Aorta (tissue), 5 donors: ENCODE measurements at regions not wholly inside any gene's neighbourhood (a gene's known extent, or its start where the extent isn't known, plus 50 kb on each side); places are given as distances from the start of the nearest gene placed in this dataset.

Experiments used
- ATAC-seq: fragments of 200-7000 bp; cut with Tn5 transposase; one replicate; pipeline ENCODE4 v1.9.1; 2022; ENCODE audit warnings: moderate library complexity; ENCODE audit not compliant: low FRiP score
- DNase-seq, 2 donors: peaks; one replicate each; pipeline ENCODE4 v3.0.0-alpha.2; 2020
- H3K27ac ChIP-seq, 2 donors: one replicate each; pipeline ENCODE4 v1.5.1; 2013; ENCODE audit warnings: low read length in 2 of 2, mild to moderate bottlenecking in 2 of 2, moderate library complexity in 2 of 2, control low read depth in 1 of 2, inconsistent platforms in 1 of 2, low read depth in 1 of 2
- H3K27me3 ChIP-seq, 2 donors: one replicate each; pipeline ENCODE4 v1.6.1; 2013; ENCODE audit warnings: control low read depth in 1 of 2, low read length in 1 of 2, mild to moderate bottlenecking in 1 of 2, moderate library complexity in 1 of 2; ENCODE audit not compliant: insufficient read depth in 2 of 2, control insufficient read depth in 1 of 2
- H3K36me3 ChIP-seq, 2 donors: one replicate each; pipeline ENCODE4 v1.6.1; 2013; ENCODE audit warnings: control low read depth in 1 of 2, low read length in 1 of 2, mild to moderate bottlenecking in 1 of 2; ENCODE audit not compliant: insufficient read depth in 2 of 2, control insufficient read depth in 1 of 2
- H3K4me1 ChIP-seq, 2 donors: one replicate each; pipeline ENCODE4 v1.6.1; 2013; ENCODE audit warnings: low read length in 2 of 2, control low read depth in 1 of 2, mild to moderate bottlenecking in 1 of 2, moderate library complexity in 1 of 2; ENCODE audit not compliant: insufficient read depth in 2 of 2, control insufficient read depth in 1 of 2
- H3K4me3 ChIP-seq, 2 donors: one replicate each; pipeline ENCODE4 v1.5.1; 2013; ENCODE audit warnings: low read length in 2 of 2, control low read depth in 1 of 2, mild to moderate bottlenecking in 1 of 2
- H3K9me3 ChIP-seq: one replicate; pipeline ENCODE4 v1.6.1; 2013; ENCODE audit warnings: mild to moderate bottlenecking, low read length; ENCODE audit not compliant: control insufficient read depth
- WGBS, 2 donors: extraction: QIAGEN DNeasy Blood & Tissue Kit; methylation state at CpG; one replicate each; pipeline ENCODE4 v1.1.7; 2013; 5-methylcytosine and 5-hydroxymethylcytosine counted together
- intact Hi-C, 2 donors: fragments of 100-400 bp; cut with DNase I; formaldehyde crosslinking; loops; one replicate each; pipeline versions ENCODE4 v1.14.2 to v1.15.0; 2022
- donor health status: healthy with polysubstance abuse.
- donor health status: Bipolar disorder and iron deficiency.
- donor health status: DM: no; HTN: no; CAD: no.
- donor health status: DM: no; HTN: no; CAD: no.
- donor health status: DM: yes; HTN: yes; CAD: no.

DNA sequence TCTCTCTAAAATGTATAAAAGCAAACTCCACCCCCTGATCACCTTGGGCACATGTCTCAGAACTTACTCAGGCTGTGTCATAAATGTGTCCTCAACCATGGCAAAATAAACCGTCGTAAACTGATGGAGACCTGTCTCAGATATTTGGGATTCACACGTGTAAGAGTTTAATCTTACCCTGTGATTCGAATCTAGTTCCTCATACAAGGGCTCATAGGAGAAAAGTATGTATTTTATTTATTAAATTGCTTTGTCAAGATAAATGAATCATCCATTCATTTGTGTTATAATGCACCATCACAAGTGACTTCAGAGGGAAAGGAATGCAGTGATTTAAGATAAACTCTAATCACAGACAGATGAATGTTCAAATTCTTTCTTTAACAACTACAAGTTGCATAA lies 712.5 kb upstream of the LRATD1 start:
- H3K36me3 ChIP-seq = no peaks in the 10 kb centered on the region
- intact Hi-C loops = no loop called here
- DNase-seq (no peak), ATAC-seq (no peak)
- 76 to 77% methylated on average over 4 of the region's 4 CpGs for WGBS, 2 donors
- no peaks in the 10 kb centered on the region for H3K4me1 ChIP-seq
- no peak overlapping the region for H3K4me3 ChIP-seq
- no peaks in the 10 kb centered on the region for H3K9me3 ChIP-seq
- H3K27ac ChIP-seq = no peak overlapping the region
- H3K27me3 ChIP-seq = no peaks in the 10 kb centered on the region

DNA sequence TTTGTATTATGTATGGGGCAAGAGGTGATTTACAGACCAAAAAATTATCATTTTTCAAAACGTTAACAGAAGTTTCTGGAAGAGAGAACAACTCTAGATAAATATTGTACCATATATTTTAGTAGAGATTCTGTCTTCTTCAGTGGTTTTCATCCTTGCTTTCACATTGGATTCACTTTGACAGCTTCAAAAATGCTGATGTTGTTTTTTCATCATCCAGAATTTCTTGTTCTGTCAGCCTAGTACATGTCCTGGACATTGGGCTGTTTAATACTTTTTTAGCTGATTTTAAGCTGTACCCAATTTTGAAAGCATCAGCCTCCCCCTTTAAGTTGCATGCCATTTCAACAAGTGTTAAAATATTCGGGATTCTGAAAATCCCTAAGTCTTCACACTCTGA lies 711.3 kb upstream of the LRATD1 start:
- no peaks in the 10 kb centered on the region for H3K9me3 ChIP-seq
- 42 to 63% methylated on average over 2 of the region's 2 CpGs for WGBS, 2 donors
- no peak overlapping the region for H3K27ac ChIP-seq
- no peaks in the 10 kb centered on the region for H3K36me3 ChIP-seq
- no peaks in the 10 kb centered on the region for H3K4me1 ChIP-seq
- no peak overlapping the region for H3K4me3 ChIP-seq
- H3K27me3 ChIP-seq = no peaks in the 10 kb centered on the region
- no peak for ATAC-seq
- DNase-seq = no peak
- intact Hi-C loops = no loop called here

DNA sequence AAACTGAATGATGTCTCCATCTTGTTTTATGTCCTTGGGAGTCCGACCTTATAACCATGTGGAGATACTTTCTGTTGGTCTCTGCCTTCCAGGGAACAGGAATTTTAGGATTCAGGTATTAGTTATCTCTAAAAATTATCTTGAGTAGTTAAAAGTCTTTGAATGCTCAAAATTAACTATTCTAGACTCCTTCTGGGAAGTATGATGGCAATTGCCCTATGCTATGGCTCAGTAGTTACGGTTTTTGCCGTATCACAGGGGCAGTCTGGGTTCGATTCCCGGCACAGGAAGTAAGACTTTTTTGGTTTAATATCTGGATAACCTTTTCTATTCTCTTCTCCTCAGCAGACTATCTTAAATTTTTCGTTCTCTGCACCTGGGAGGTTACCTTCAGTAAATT lies 708.7 kb upstream of the LRATD1 start:
- Histone ChIP-seq H3K27ac (no peak overlapping the region), H3K4me3 (no peak overlapping the region), H3K27me3 (no peaks in the 10 kb centered on the region), H3K4me1 (no peaks in the 10 kb centered on the region), H3K36me3 (no peaks in the 10 kb centered on the region), H3K9me3 (no peaks in the 10 kb centered on the region)
- intact Hi-C loops = no loop called here
- no peak for ATAC-seq
- no peak for DNase-seq
- WGBS, 2 donors = 76 to 80% methylated on average over 6 of the region's 6 CpGs

DNA sequence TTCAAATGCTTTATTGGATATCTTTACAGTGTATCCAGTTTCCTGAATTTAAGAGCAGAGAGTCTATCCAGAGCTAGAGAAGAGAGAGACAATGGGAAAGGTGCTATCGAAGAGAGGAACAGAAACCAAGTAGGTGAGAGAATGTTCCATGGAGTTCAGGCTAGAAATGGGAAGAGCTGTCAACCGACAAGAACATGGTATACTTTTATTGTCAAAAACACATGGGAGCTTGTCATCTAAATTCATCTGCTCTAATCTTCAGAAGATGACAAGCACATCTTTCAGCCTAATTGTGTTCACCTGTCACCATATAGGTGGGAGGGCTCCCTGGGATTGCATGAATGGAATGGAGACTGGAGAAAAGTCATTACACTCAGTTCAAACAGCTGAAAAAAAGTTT lies 690.4 kb upstream of the LRATD1 start:
- 82 to 91% methylated on average over 2 of the region's 2 CpGs for WGBS, 2 donors
- Histone ChIP-seq H3K27me3 (no peaks in the 10 kb centered on the region), H3K36me3 (no peaks in the 10 kb centered on the region), H3K4me3 (no peak overlapping the region), H3K27ac (no peak overlapping the region), H3K9me3 (no peaks in the 10 kb centered on the region), H3K4me1 (no peaks in the 10 kb centered on the region)
- DNase-seq (no peak), ATAC-seq (no peak)
- intact Hi-C loops = no loop called here

DNA sequence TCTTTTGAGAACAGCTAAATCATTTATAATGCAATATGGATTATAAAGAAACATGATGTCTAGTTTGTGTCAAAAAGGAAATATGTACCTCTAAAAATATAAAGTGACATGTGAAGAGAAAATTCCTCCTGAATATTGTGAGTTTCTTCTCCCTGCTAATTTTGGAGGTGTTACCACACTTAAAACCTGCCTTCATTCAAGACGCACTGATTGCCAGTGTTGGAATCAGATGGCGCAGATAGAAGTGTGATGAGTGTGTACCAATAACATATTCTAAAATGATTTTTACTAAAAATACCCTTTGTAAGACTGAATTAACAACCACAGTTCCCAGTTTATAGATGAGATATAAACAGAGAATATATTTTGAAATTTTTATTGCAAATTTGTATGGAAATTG lies 681.8 kb upstream of the LRATD1 start:
- intact Hi-C loops = no loop called here
- Histone ChIP-seq H3K27me3 (no peaks in the 10 kb centered on the region), H3K9me3 (no peaks in the 10 kb centered on the region), H3K36me3 (no peaks in the 10 kb centered on the region), H3K4me1 (no peaks in the 10 kb centered on the region), H3K27ac (no peak overlapping the region), H3K4me3 (no peak overlapping the region)
- ATAC-seq (no peak), DNase-seq (no peak)
- 91 to 97% methylated on average over 2 of the region's 2 CpGs for WGBS, 2 donors

DNA sequence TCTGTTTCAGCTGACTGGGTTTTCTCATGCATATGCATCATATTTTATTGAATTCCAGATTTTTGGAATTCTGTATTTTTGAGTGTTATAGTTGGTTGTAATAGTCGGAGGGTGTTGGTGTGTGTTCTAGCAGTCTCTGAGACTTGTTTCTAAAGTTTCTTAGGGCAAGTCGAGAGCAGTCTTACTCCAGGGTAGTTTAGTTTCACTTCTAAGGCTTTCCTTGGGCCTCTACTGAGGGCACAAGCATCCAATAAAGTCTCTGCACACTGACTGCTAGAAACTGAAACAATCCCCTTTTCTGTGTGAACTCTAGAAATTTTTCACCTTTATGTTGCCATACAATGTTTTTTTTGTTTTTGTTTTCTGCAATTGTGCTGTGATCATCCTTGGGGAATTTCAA lies 663.7 kb upstream of the LRATD1 start:
- Histone ChIP-seq H3K27ac (no peak overlapping the region), H3K9me3 (no peaks in the 10 kb centered on the region), H3K4me1 (no peaks in the 10 kb centered on the region), H3K4me3 (no peak overlapping the region), H3K27me3 (no peaks in the 10 kb centered on the region), H3K36me3 (no peaks in the 10 kb centered on the region)
- intact Hi-C loops = no loop called here
- no peak for ATAC-seq
- 64 to 66% methylated on average over 2 of the region's 2 CpGs for WGBS, 2 donors
- DNase-seq = no peak

DNA sequence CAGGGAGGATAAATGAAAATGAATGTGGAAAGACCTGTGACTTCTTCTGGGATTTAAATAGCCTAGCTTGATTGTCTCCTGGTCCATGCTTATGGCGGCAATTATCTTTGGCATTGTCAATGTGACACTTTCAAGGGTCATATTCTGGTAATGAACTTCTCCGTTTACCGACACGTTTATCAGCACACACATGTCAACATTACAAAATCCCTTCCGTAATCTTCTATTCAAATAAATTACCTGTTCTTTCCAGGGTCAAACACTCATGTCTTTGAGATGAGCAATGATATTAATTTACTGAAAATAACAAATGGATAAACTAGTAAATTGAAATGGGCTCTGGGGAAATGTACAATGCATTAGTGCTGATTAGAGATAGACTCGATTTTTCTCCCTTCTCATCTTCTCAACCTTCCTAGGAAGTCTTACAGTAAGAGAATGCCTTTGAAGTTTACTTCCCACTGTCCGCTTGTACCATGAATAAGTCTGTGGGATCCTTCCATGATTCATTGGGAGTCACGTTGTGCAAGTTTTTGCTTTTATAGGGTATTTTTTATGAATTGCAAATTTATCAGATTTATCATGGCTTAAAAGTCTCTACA lies 646.3 kb upstream of the LRATD1 start:
- peaks cover 1% of the 10 kb centered on the region for H3K9me3 ChIP-seq
- no peak overlapping the region for H3K4me3 ChIP-seq
- no peaks in the 10 kb centered on the region for H3K4me1 ChIP-seq
- no peak overlapping the region for H3K27ac ChIP-seq
- intact Hi-C loops = no loop called here
- no peaks in the 10 kb centered on the region for H3K27me3 ChIP-seq
- H3K36me3 ChIP-seq = no peaks in the 10 kb centered on the region
- 73 to 84% methylated on average over 8 of the region's 8 CpGs for WGBS, 2 donors
- DNase-seq (no peak), ATAC-seq (no peak)

DNA sequence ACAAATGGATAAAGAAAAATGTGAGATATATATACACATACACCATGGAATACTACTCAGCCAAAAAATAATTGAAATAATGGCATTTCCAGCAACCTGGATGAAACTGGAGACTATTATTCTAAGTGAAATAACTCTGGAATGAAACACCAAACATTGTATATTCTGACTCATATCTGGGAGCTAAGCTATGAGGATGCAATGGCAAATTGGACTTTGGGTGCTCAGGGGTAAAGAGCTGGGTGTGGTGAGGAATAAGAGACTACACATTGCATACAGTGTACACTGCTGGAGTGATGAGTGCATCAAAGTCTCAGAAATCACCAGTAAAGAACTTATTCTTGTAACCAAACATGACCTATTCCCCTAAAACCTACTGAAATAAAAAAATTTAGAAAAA lies 636.0 kb upstream of the LRATD1 start:
- no peaks in the 10 kb centered on the region for H3K36me3 ChIP-seq
- no peak overlapping the region for H3K4me3 ChIP-seq
- H3K4me1 ChIP-seq = no peaks in the 10 kb centered on the region
- DNase-seq = no peak
- no peak overlapping the region for H3K27ac ChIP-seq
- H3K9me3 ChIP-seq = no peaks in the 10 kb centered on the region
- intact Hi-C loops = no loop called here
- H3K27me3 ChIP-seq = no peaks in the 10 kb centered on the region
- ATAC-seq = no peak

DNA sequence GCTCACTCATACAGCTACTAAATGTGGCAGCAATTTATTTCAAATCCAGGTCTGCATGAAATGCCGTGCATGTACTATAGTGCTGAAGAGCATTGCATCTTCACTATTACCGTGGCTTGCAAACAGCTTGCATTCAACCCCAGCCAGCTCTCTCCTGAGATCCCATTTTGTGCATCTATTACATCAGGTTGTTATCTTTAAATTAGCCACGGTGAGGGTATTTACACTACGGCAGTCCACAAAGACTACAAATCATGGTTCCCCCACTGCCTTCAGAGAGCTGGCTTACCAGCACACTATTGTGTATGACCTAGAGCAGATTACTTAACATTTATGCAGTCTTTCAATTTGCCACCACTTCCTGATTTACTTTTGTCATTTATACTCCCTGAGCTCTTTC lies 621.3 kb upstream of the LRATD1 start:
- intact Hi-C loops = no loop called here

More for the DNA sequence above, 621.3 kb upstream of the LRATD1 start:
- Histone ChIP-seq H3K36me3 (no peaks in the 10 kb centered on the region), H3K4me1 (no peaks in the 10 kb centered on the region), H3K27ac (no peak overlapping the region), H3K27me3 (no peaks in the 10 kb centered on the region), H3K9me3 (no peaks in the 10 kb centered on the region), H3K4me3 (no peak overlapping the region)
- WGBS, 2 donors = 24 to 52% methylated on average over 4 of the region's 4 CpGs
- ATAC-seq = no peak
- no peak for DNase-seq
